GM12878 (cell line): ENCODE measurements at regions not wholly inside any gene's neighbourhood (a gene's known extent, or its start where the extent isn't known, plus 50 kb on each side); places are given as distances from the start of the nearest gene placed in this dataset.

Experiments
- ATAC-seq: fragments of 200-7000 bp; cut with Tn5 transposase; 3 replicates; pipeline ENCODE4 v1.9.1; 2020; ENCODE audit warnings: mild to moderate bottlenecking, moderate library complexity
- BruUV-seq: library from RNA; stranded (reverse); fragments of 400-500 nt; replicated peaks from 2 replicates; lab custom pipeline; 2021; lab: Mats Ljungman, UMichigan
- CTCF ChIA-PET: fragments of 300-600 bp; sonication (Branson Sonifier 250); formaldehyde crosslinking; extraction: SDS; loops from one replicate; lab custom pipeline; 2021; ENCODE audit warnings: inconsistent platforms; lab: Yijun Ruan, JAX
- POLR2A ChIA-PET: fragments of 350-600 bp; formaldehyde crosslinking; extraction: SDS; loops from one replicate; lab custom pipeline; 2021; ENCODE audit warnings: inconsistent platforms; lab: Charles Lee
- RAD21 ChIA-PET: fragments of 300-600 bp; sonication (Branson Sonifier 250); formaldehyde crosslinking; loops from one replicate; lab custom pipeline; 2023; ENCODE audit warnings: antibody characterized with exemption; ENCODE audit not compliant: unreplicated experiment; lab: Charles Lee
- SMC1A ChIA-PET: fragments of 300-600 bp; sonication (Branson Sonifier 250); formaldehyde crosslinking; loops from one replicate; lab custom pipeline; 2023; ENCODE audit not compliant: unreplicated experiment, uncharacterized antibody; lab: Charles Lee
- DNase-seq: peaks from one replicate; pipeline ENCODE4 v3.0.0-alpha.2; 2011; ENCODE audit warnings: low read depth, low spot score
- FAIRE-seq: peaks from 3 replicates; lab custom pipeline; 2011; peaks lifted over from hg19 to GRCh38; lab: Jason Lieb, UNC
- H2AFZ ChIP-seq: 2 replicates; pipeline ENCODE4 v1.6.0; 2011; ENCODE audit warnings: low read depth, low read length, control low read depth; ENCODE audit not compliant: control insufficient read depth
- H3K27ac ChIP-seq: 2 replicates; pipeline ENCODE4 v1.5.1; 2011; ENCODE audit warnings: control low read depth; ENCODE audit not compliant: control insufficient read depth, insufficient read depth
- H3K27me3 ChIP-seq, 2 experiments: replicated peaks in 1 of 2; 2 replicates each; pipeline versions ENCODE4 v1.6.0 to v1.6.1; 2011; ENCODE audit warnings: low read length in 1 of 2; ENCODE audit not compliant: control insufficient read depth in 2 of 2, insufficient read depth in 2 of 2
- H3K36me3 ChIP-seq, 2 experiments: 2 replicates each; pipeline ENCODE4 v1.5.1; 2011; ENCODE audit warnings: low read length in 1 of 2; ENCODE audit not compliant: control insufficient read depth in 2 of 2, insufficient read depth in 2 of 2
- H3K4me1 ChIP-seq: 2 replicates; pipeline ENCODE4 v1.6.1; 2011; ENCODE audit warnings: mild to moderate bottlenecking, low read length, moderate library complexity, mixed read lengths; ENCODE audit not compliant: control insufficient read depth, insufficient read depth
- H3K4me2 ChIP-seq: 2 replicates; pipeline ENCODE4 v1.6.0; 2011; ENCODE audit warnings: control low read depth; ENCODE audit not compliant: control insufficient read depth, insufficient read depth
- H3K4me3 ChIP-seq: fragments of 200-600 bp; sonication (generic); 2 replicates; pipeline ENCODE4 v1.5.1; 2016
- H3K79me2 ChIP-seq: 2 replicates; pipeline ENCODE4 v1.6.0; 2011; ENCODE audit warnings: low read length; ENCODE audit not compliant: control insufficient read depth, insufficient read depth
- H3K9ac ChIP-seq: 2 replicates; pipeline ENCODE4 v1.8.0; 2011; ENCODE audit warnings: low read length, control low read depth, mixed read lengths; ENCODE audit not compliant: control insufficient read depth, insufficient read depth
- H3K9me3 ChIP-seq: replicated peaks from 3 replicates; pipeline ENCODE4 v1.5.1; 2011; ENCODE audit warnings: mild to moderate bottlenecking, low read length; ENCODE audit not compliant: control insufficient read depth, insufficient read depth
- H4K20me1 ChIP-seq: 2 replicates; pipeline ENCODE4 v1.6.0; 2011; ENCODE audit not compliant: control insufficient read depth, insufficient read depth
- ATF7 ChIP-seq: fragments of 450-650 bp; IDR thresholded peaks from 2 replicates; pipeline ENCODE4 v1.6.1; 2016; ENCODE audit warnings: low read depth, mild to moderate bottlenecking
- JUNB ChIP-seq: IDR thresholded peaks from 2 replicates; pipeline ENCODE4 v1.6.1; 2016; ENCODE audit warnings: antibody characterized with exemption, mild to moderate bottlenecking
- MYC ChIP-seq: IDR thresholded peaks from 2 replicates; pipeline ENCODE4 v1.6.1; 2011; ENCODE audit warnings: mild to moderate bottlenecking, low read length, moderate library complexity, inconsistent platforms; ENCODE audit not compliant: insufficient read depth, insufficient replicate concordance, insufficient read length, severe bottlenecking
- NFYB ChIP-seq: IDR thresholded peaks from 2 replicates; pipeline ENCODE4 v1.6.1; 2011; ENCODE audit warnings: low read depth, mild to moderate bottlenecking, low read length, improper control_type of control experiment, moderate library complexity; ENCODE audit not compliant: insufficient read depth
- NR2F1 ChIP-seq: fragments of 450-650 bp; conservative IDR thresholded peaks from 2 replicates; pipeline ENCODE4 v1.6.1; 2017; ENCODE audit warnings: mild to moderate bottlenecking
- TCF7 ChIP-seq: IDR thresholded peaks from 2 replicates; pipeline ENCODE4 v1.6.1; 2014; ENCODE audit warnings: antibody characterized with exemption, borderline replicate concordance
- WGBS: methylation state at CpG from one replicate; pipeline ENCODE4 v1.1.6; 2016; ENCODE audit warnings: low lambda C conversion rate; ENCODE audit not compliant: insufficient replicate concordance, insufficient coverage; ENCODE audit errors: missing lambda C conversion rate; 5-methylcytosine and 5-hydroxymethylcytosine counted together
- in situ Hi-C: fragments of 300-500 bp; cut with MboI; formaldehyde crosslinking; loops from 9 replicates; pipeline ENCODE4 v1.14.3; 2018; ENCODE audit warnings: mixed read lengths
- intact Hi-C: fragments of 100-400 bp; cut with micrococcal nuclease; formaldehyde crosslinking; loops from one replicate; pipeline ENCODE4 v1.14.2; 2022; ENCODE audit not compliant: unreplicated experiment

- no peaks in the 10 kb centered on the region for H3K36me3 ChIP-seq
- DNase-seq (no peak), ATAC-seq (no peak), FAIRE-seq (no peak)
- no peaks in the 10 kb centered on the region for H4K20me1 ChIP-seq
- 28% methylated on average over 3 of the region's 3 CpGs for WGBS
- intact Hi-C loops (no loop called here), in situ Hi-C loops (no loop called here)
- no peak overlapping the region for H3K4me3 ChIP-seq
- H3K4me1 ChIP-seq: no peaks in the 10 kb centered on the region
- no peak overlapping the region for H2AFZ ChIP-seq
- no peaks in the 10 kb centered on the region for H3K79me2 ChIP-seq
- ChIA-PET SMC1A (no interaction called here), RAD21 (no interaction called here), POLR2A (no interaction called here), CTCF (no interaction called here)
- TF ChIP-seq NFYB: no peak
- no peak for TF ChIP-seq NR2F1
- TF ChIP-seq MYC: no peak
- TF ChIP-seq TCF7: no peak
- no peak for TF ChIP-seq JUNB
- no peak for TF ChIP-seq ATF7
- peaks cover 5% of the 10 kb centered on the region; the same call in 1 of the 3 replicates for H3K9me3 ChIP-seq
- no peak overlapping the region for H3K9ac ChIP-seq
- H3K4me2 ChIP-seq: no peak overlapping the region
- BruUV-seq: no TSS peak
- peaks cover 0 to 2% of the 10 kb centered on the region in 2 experiments; a peak in 3 of 4 replicates for H3K27me3 ChIP-seq
- H3K27ac ChIP-seq: no peak overlapping the region
These were observed 50.0 kb upstream of the ITGA6 start for GRCh38 chr2:172377408-172377807.
